IMR-90 (cell line): ENCODE measurements at regions not wholly inside any gene's neighbourhood (a gene's known extent, or its start where the extent isn't known, plus 50 kb on each side); places are given as distances from the start of the nearest gene placed in this dataset.

Experiments
- ATAC-seq: fragments of 200-7000 bp; cut with Tn5 transposase; 2 replicates; pipeline ENCODE4 v1.9.1; 2020; ENCODE audit warnings: low read depth, mild to moderate bottlenecking, moderate library complexity
- BruUV-seq: library from RNA; stranded (reverse); fragments of 400-500 nt; replicated peaks from 2 replicates; lab custom pipeline; 2021; lab: Mats Ljungman, UMichigan
- CTCF ChIA-PET: fragments of 300-600 bp; formaldehyde crosslinking; extraction: SDS; loops from one replicate; lab custom pipeline; 2021; ENCODE audit warnings: antibody characterized with exemption; lab: Yijun Ruan, JAX
- POLR2A ChIA-PET: fragments of 300-600 bp; sonication (Branson Sonifier 250); formaldehyde crosslinking; loops from one replicate; lab custom pipeline; 2022; ENCODE audit warnings: antibody characterized with exemption; ENCODE audit not compliant: unreplicated experiment; lab: Charles Lee
- DNase-seq: peaks from one replicate; pipeline ENCODE4 v3.0.0; 2013
- H2AFZ ChIP-seq: replicated peaks from 2 replicates; pipeline ENCODE3; 2013; ENCODE audit warnings: low read length, mild to moderate bottlenecking; ENCODE audit not compliant: poor library complexity
- H2AK5ac ChIP-seq: 2 replicates; pipeline ENCODE4 v1.6.1; 2013; ENCODE audit warnings: low read depth, low read length, inconsistent platforms
- H2AK9ac ChIP-seq: replicated peaks from 2 replicates; pipeline ENCODE3; 2013; ENCODE audit warnings: mild to moderate bottlenecking, low read depth, low read length, moderate library complexity; ENCODE audit not compliant: poor library complexity
- H2BK120ac ChIP-seq: 2 replicates; pipeline ENCODE4 v1.6.1; 2013; ENCODE audit warnings: low read depth, low read length, inconsistent platforms
- H2BK15ac ChIP-seq: 3 replicates; pipeline ENCODE4 v1.6.1; 2013; ENCODE audit warnings: low read depth, low read length, inconsistent platforms
- H2BK20ac ChIP-seq: 2 replicates; pipeline ENCODE4 v1.6.1; 2013; ENCODE audit warnings: low read depth, mild to moderate bottlenecking, inconsistent platforms, low read length, moderate library complexity
- H2BK5ac ChIP-seq: 2 replicates; pipeline ENCODE4 v1.6.1; 2013; ENCODE audit warnings: mild to moderate bottlenecking, low read depth, low read length, inconsistent platforms; ENCODE audit not compliant: poor library complexity, severe bottlenecking
- H3K14ac ChIP-seq: replicated peaks from 2 replicates; pipeline ENCODE4 v1.6.1; 2013; ENCODE audit warnings: low read depth, low read length, inconsistent platforms
- H3K18ac ChIP-seq: 2 replicates; pipeline ENCODE4 v1.6.1; 2013; ENCODE audit warnings: low read depth, low read length, control low read depth
- H3K23ac ChIP-seq: 2 replicates; pipeline ENCODE4 v1.6.1; 2013; ENCODE audit warnings: low read depth, low read length, inconsistent platforms
- H3K27ac ChIP-seq: 2 replicates; pipeline ENCODE4 v1.5.1; 2013; ENCODE audit warnings: mild to moderate bottlenecking, control low read depth, low read length; ENCODE audit not compliant: insufficient read depth
- H3K27me3 ChIP-seq: 2 replicates; pipeline ENCODE4 v1.6.1; 2013; ENCODE audit warnings: low read length; ENCODE audit not compliant: control insufficient read depth, insufficient read depth
- H3K36me3 ChIP-seq: 2 replicates; pipeline ENCODE4 v1.6.1; 2013; ENCODE audit warnings: low read length, mixed read lengths; ENCODE audit not compliant: control insufficient read depth, insufficient read depth
- H3K4ac ChIP-seq: 2 replicates; pipeline ENCODE4 v1.6.1; 2013; ENCODE audit warnings: low read depth, low read length, inconsistent platforms
- H3K4me1 ChIP-seq: 2 replicates; pipeline ENCODE4 v1.6.1; 2013; ENCODE audit warnings: low read length, mixed read lengths; ENCODE audit not compliant: control insufficient read depth, insufficient read depth
- H3K4me2 ChIP-seq: 2 replicates; pipeline ENCODE4 v1.6.1; 2013; ENCODE audit warnings: low read depth, mild to moderate bottlenecking, control low read depth, low read length, moderate library complexity
- H3K4me3 ChIP-seq: 2 replicates; pipeline ENCODE4 v1.5.1; 2013; ENCODE audit warnings: low read depth, mild to moderate bottlenecking, control low read depth, low read length, moderate library complexity; ENCODE audit not compliant: insufficient read depth
- H3K56ac ChIP-seq: 2 replicates; pipeline ENCODE4 v1.6.1; 2013; ENCODE audit warnings: low read length, inconsistent platforms; ENCODE audit not compliant: insufficient read depth; ENCODE audit errors: extremely low read depth
- H3K79me1 ChIP-seq, 2 experiments: 2 replicates each; pipeline ENCODE4 v1.6.1; 2013; ENCODE audit warnings: low read length in 2 of 2, inconsistent platforms in 1 of 2, low read depth in 1 of 2
- H3K9ac ChIP-seq: 2 replicates; pipeline ENCODE4 v1.6.1; 2013; ENCODE audit warnings: low read depth, low read length, control low read depth
- H3K9me1 ChIP-seq: 2 replicates; pipeline ENCODE4 v1.6.1; 2013; ENCODE audit warnings: low read length, inconsistent platforms; ENCODE audit not compliant: insufficient read depth
- H3K9me3 ChIP-seq: 2 replicates; pipeline ENCODE4 v1.6.1; 2013; ENCODE audit warnings: low read length; ENCODE audit not compliant: control insufficient read depth, insufficient read depth
- H4K20me1 ChIP-seq: 2 replicates; pipeline ENCODE4 v1.6.1; 2013; ENCODE audit warnings: low read length, inconsistent platforms; ENCODE audit not compliant: insufficient read depth
- H4K5ac ChIP-seq: 2 replicates; pipeline ENCODE4 v1.6.1; 2013; ENCODE audit warnings: mild to moderate bottlenecking, low read depth, low read length, control low read depth
- H4K8ac ChIP-seq, 2 experiments: 2 replicates each; pipeline ENCODE4 v1.6.1; 2013; ENCODE audit warnings: low read depth in 2 of 2, low read length in 2 of 2, control low read depth in 1 of 2, inconsistent platforms in 1 of 2
- H4K91ac ChIP-seq: 2 replicates; pipeline ENCODE4 v1.6.1; 2013; ENCODE audit warnings: low read depth, low read length, inconsistent platforms; ENCODE audit not compliant: insufficient read depth
- BHLHE40 ChIP-seq: fragments of 150-350 bp; IDR thresholded peaks from 2 replicates; pipeline ENCODE4 v1.6.1; 2016; ENCODE audit warnings: mild to moderate bottlenecking, low read depth, low read length
- CEBPB ChIP-seq: IDR thresholded peaks from 2 replicates; pipeline ENCODE4 v1.6.1; 2012; ENCODE audit warnings: low read depth, low read length, improper control_type of control experiment
- CHD1 ChIP-seq: IDR thresholded peaks from 2 replicates; pipeline ENCODE4 v1.6.1; 2012; ENCODE audit warnings: low read depth, low read length, improper control_type of control experiment
- CTCF ChIP-seq: conservative IDR thresholded peaks from 2 replicates; pipeline ENCODE4 v1.5.1; 2012; ENCODE audit warnings: mild to moderate bottlenecking, low read depth, low read length, improper control_type of control experiment
- FOS ChIP-seq: fragments of 150-350 bp; IDR thresholded peaks from 2 replicates; pipeline ENCODE4 v1.6.1; 2016; ENCODE audit warnings: low read depth, low read length
- MAFK ChIP-seq: IDR thresholded peaks from 2 replicates; pipeline ENCODE4 v1.6.1; 2012; ENCODE audit warnings: low read depth, low read length, improper control_type of control experiment
- MXI1 ChIP-seq: IDR thresholded peaks from 2 replicates; pipeline ENCODE4 v1.6.1; 2012; ENCODE audit warnings: low read depth, mild to moderate bottlenecking, low read length, moderate library complexity, borderline replicate concordance
- NFE2L2 ChIP-seq: fragments of 150-350 bp; IDR thresholded peaks from 2 replicates; pipeline ENCODE4 v1.6.1; 2016; ENCODE audit warnings: low read depth, mild to moderate bottlenecking, low read length
- RAD21 ChIP-seq: IDR thresholded peaks from 2 replicates; pipeline ENCODE4 v1.6.1; 2012; ENCODE audit warnings: low read length, improper control_type of control experiment
- RCOR1 ChIP-seq: IDR thresholded peaks from 2 replicates; pipeline ENCODE4 v1.6.1; 2012; ENCODE audit warnings: mild to moderate bottlenecking, low read length, improper control_type of control experiment; ENCODE audit not compliant: insufficient replicate concordance
- RFX5 ChIP-seq: IDR thresholded peaks from 2 replicates; pipeline ENCODE4 v1.8.0; 2012; ENCODE audit warnings: low read depth, mild to moderate bottlenecking, low read length, moderate library complexity
- SMC3 ChIP-seq: fragments of 150-350 bp; IDR thresholded peaks from 2 replicates; pipeline ENCODE4 v1.6.1; 2016; ENCODE audit warnings: low read depth, mild to moderate bottlenecking, antibody characterized with exemption, low read length, moderate library complexity
- WGBS, 2 experiments: methylation state at CpG; one replicate each; pipeline versions ENCODE4 v1.1.5 to v1.1.7; 2013; ENCODE audit warnings: missing lambda C conversion rate in 2 of 2; ENCODE audit not compliant: insufficient read length in 1 of 2; ENCODE audit errors: extremely low coverage in 2 of 2; 5-methylcytosine and 5-hydroxymethylcytosine counted together
- dilution Hi-C: fragments of 300-500 bp; cut with HindIII; formaldehyde crosslinking; loops from one replicate; pipeline ENCODE4 v1.14.3; 2018; ENCODE audit warnings: low sequenced_read_pairs; ENCODE audit not compliant: unreplicated experiment
- in situ Hi-C: fragments of 300-500 bp; cut with MboI; formaldehyde crosslinking; loops from 3 replicates; pipeline ENCODE4 v1.14.3; 2019; ENCODE audit warnings: low sequenced_read_pairs, inconsistent platforms, mixed read lengths
- intact Hi-C: fragments of 100-400 bp; cut with micrococcal nuclease; formaldehyde crosslinking; loops from 2 replicates; pipeline ENCODE4 v1.10.0; 2022

GRCh38 chr10:123564631-123565030 lies 101.5 kb upstream of the GPR26 start:
- BruUV-seq = no TSS peak
- Histone ChIP-seq H3K56ac (no peak overlapping the region), H3K4ac (no peak overlapping the region), H4K91ac (no peak overlapping the region), H3K4me2 (no peak overlapping the region), H3K4me1 (no peaks in the 10 kb centered on the region), H2BK5ac (no peak overlapping the region), H3K18ac (no peak overlapping the region), H3K27ac (no peak overlapping the region), H3K79me1 (no peaks in the 10 kb centered on the region), H2AFZ (no peak overlapping the region), H2BK15ac (no peak overlapping the region), H2AK5ac (no peak overlapping the region), H4K20me1 (no peaks in the 10 kb centered on the region), H2AK9ac (no peak overlapping the region), H3K9me3 (peaks cover 9% of the 10 kb centered on the region), H3K23ac (no peak overlapping the region), H4K5ac (no peak overlapping the region), H3K14ac (no peak overlapping the region), H3K27me3 (no peaks in the 10 kb centered on the region), H4K8ac (no peak overlapping the region), H3K4me3 (no peak overlapping the region), H3K9ac (no peak overlapping the region), H2BK120ac (no peak overlapping the region), H3K9me1 (no peaks in the 10 kb centered on the region), H3K36me3 (no peaks in the 10 kb centered on the region), H2BK20ac (no peak overlapping the region)
- DNase-seq (no peak), ATAC-seq (no peak)
- TF ChIP-seq NFE2L2 = no peak
- no peak for TF ChIP-seq CHD1
- no peak for TF ChIP-seq RAD21
- no peak for TF ChIP-seq MAFK
- no peak for TF ChIP-seq SMC3
- no peak for TF ChIP-seq BHLHE40
- TF ChIP-seq FOS = no peak
- TF ChIP-seq RFX5 = no peak
- TF ChIP-seq RCOR1 = no peak
- no peak for TF ChIP-seq CTCF
- TF ChIP-seq CEBPB = no peak
- no peak for TF ChIP-seq MXI1
- WGBS, 2 experiments = no CpG with 5 or more reads among the region's 4 CpGs
- POLR2A ChIA-PET = no interaction called here
- in situ Hi-C loops = loop anchor here (25.0 kb wide), 1 partner anchor 902 kb away; a partner anchor contains a TSS
- intact Hi-C loops = no loop called here
- dilution Hi-C loops = no loop called here
- CTCF ChIA-PET = no interaction called here
